H9 (cell line): ENCODE measurements at regions not wholly inside any gene's neighbourhood (a gene's known extent, or its start where the extent isn't known, plus 50 kb on each side); places are given as distances from the start of the nearest gene placed in this dataset.

Experiments
- DNase-seq: peaks from one replicate; pipeline ENCODE4 v3.0.0-alpha.2; 2017
- H2AFZ ChIP-seq: one replicate; pipeline ENCODE4 v1.6.1; 2013; ENCODE audit warnings: mild to moderate bottlenecking, low read length, control low read depth, moderate library complexity
- H2AK5ac ChIP-seq: 2 replicates; pipeline ENCODE4 v1.6.1; 2013; ENCODE audit warnings: low read length, control low read depth, mixed read lengths; ENCODE audit not compliant: insufficient read length
- H2BK120ac ChIP-seq: one replicate; pipeline ENCODE4 v1.6.1; 2013; ENCODE audit warnings: low read depth, mild to moderate bottlenecking, low read length, control low read depth, inconsistent platforms; ENCODE audit not compliant: poor library complexity, severe bottlenecking
- H2BK12ac ChIP-seq: 2 replicates; pipeline ENCODE4 v1.6.1; 2013; ENCODE audit warnings: low read length, control low read depth, mixed read lengths, low read depth; ENCODE audit not compliant: insufficient read length
- H2BK15ac ChIP-seq: 2 replicates; pipeline ENCODE4 v1.6.1; 2013; ENCODE audit warnings: low read depth, low read length, control low read depth
- H2BK20ac ChIP-seq: one replicate; pipeline ENCODE4 v1.6.1; 2013; ENCODE audit warnings: low read depth, mild to moderate bottlenecking, low read length, control low read depth, inconsistent platforms; ENCODE audit not compliant: poor library complexity, severe bottlenecking
- H2BK5ac ChIP-seq: 2 replicates; pipeline ENCODE4 v1.6.1; 2013; ENCODE audit warnings: low read length, control low read depth, mixed read lengths; ENCODE audit not compliant: insufficient read length
- H3K14ac ChIP-seq: 2 replicates; pipeline ENCODE4 v1.6.1; 2013; ENCODE audit warnings: low read length, control low read depth; ENCODE audit not compliant: insufficient read depth
- H3K18ac ChIP-seq: 2 replicates; pipeline ENCODE4 v1.6.1; 2013; ENCODE audit warnings: low read depth, mild to moderate bottlenecking, mixed read lengths, low read length, control low read depth; ENCODE audit not compliant: insufficient read length
- H3K23ac ChIP-seq: 2 replicates; pipeline ENCODE4 v1.6.1; 2013; ENCODE audit warnings: low read length, control low read depth, mixed read lengths, low read depth; ENCODE audit not compliant: insufficient read length
- H3K23me2 ChIP-seq: 2 replicates; pipeline ENCODE4 v1.6.1; 2013; ENCODE audit warnings: low read depth, mild to moderate bottlenecking, mixed read lengths, low read length, control low read depth; ENCODE audit not compliant: insufficient read length, poor library complexity, severe bottlenecking
- H3K27ac ChIP-seq: 2 replicates; pipeline ENCODE4 v1.5.1; 2013; ENCODE audit warnings: low read length, control low read depth, mixed read lengths, low read depth; ENCODE audit not compliant: insufficient read length
- H3K27me3 ChIP-seq: 2 replicates; pipeline ENCODE4 v1.6.1; 2013; ENCODE audit warnings: low read length, control low read depth, inconsistent platforms; ENCODE audit not compliant: insufficient read depth
- H3K4ac ChIP-seq: 2 replicates; pipeline ENCODE4 v1.6.1; 2013; ENCODE audit warnings: low read depth, mild to moderate bottlenecking, control low read depth, inconsistent platforms, low read length, moderate library complexity
- H3K4me1 ChIP-seq: 2 replicates; pipeline ENCODE4 v1.6.1; 2013; ENCODE audit warnings: low read length, control low read depth, inconsistent platforms; ENCODE audit not compliant: insufficient read depth
- H3K4me2 ChIP-seq: 2 replicates; pipeline ENCODE4 v1.6.1; 2013; ENCODE audit warnings: low read length, control low read depth, mixed read lengths; ENCODE audit not compliant: insufficient read length, insufficient read depth
- H3K56ac ChIP-seq: 2 replicates; pipeline ENCODE4 v1.6.1; 2013; ENCODE audit warnings: low read depth, mild to moderate bottlenecking, mixed read lengths, low read length, control low read depth; ENCODE audit not compliant: insufficient read length
- H3K79me1 ChIP-seq: 2 replicates; pipeline ENCODE4 v1.6.1; 2013; ENCODE audit warnings: low read depth, mild to moderate bottlenecking, moderate library complexity, low read length, control low read depth, inconsistent platforms; ENCODE audit not compliant: insufficient read depth, poor library complexity, severe bottlenecking
- H3K79me2 ChIP-seq: 2 replicates; pipeline ENCODE4 v1.6.1; 2013; ENCODE audit warnings: low read length, control low read depth, inconsistent platforms; ENCODE audit not compliant: insufficient read depth
- H3K9ac ChIP-seq: 2 replicates; pipeline ENCODE4 v1.6.1; 2013; ENCODE audit warnings: low read length, control low read depth, mixed read lengths; ENCODE audit not compliant: insufficient read length; ENCODE audit errors: extremely low read depth
- H3K9me3 ChIP-seq: one replicate; pipeline ENCODE4 v1.6.1; 2013; ENCODE audit warnings: low read depth, low read length, inconsistent platforms; ENCODE audit not compliant: control insufficient read depth
- H3T11ph ChIP-seq: one replicate; pipeline ENCODE4 v1.6.1; 2013; ENCODE audit warnings: mild to moderate bottlenecking, low read length, control low read depth, inconsistent platforms
- H4K20me1 ChIP-seq: one replicate; pipeline ENCODE4 v1.6.1; 2013; ENCODE audit not compliant: control insufficient read depth, insufficient read length, insufficient read depth
- H4K5ac ChIP-seq: 2 replicates; pipeline ENCODE4 v1.6.1; 2013; ENCODE audit warnings: low read depth, mild to moderate bottlenecking, mixed read lengths, low read length, control low read depth; ENCODE audit not compliant: insufficient read length
- H4K8ac ChIP-seq: replicated peaks from 2 replicates; pipeline ENCODE4 v1.6.1; 2013; ENCODE audit warnings: low read length, control low read depth, mixed read lengths, low read depth; ENCODE audit not compliant: insufficient read length
- H4K91ac ChIP-seq: 2 replicates; pipeline ENCODE4 v1.6.1; 2013; ENCODE audit warnings: low read depth, mild to moderate bottlenecking, moderate library complexity, mixed read lengths, low read length, control low read depth; ENCODE audit not compliant: insufficient read length
- H3K27ac Mint-ChIP-seq, 3 experiments: 2 replicates in 2 of 3; 3 replicates in 1 of 3; pipeline ENCODE4 v1.8.0; 2020 to 2021; ENCODE audit warnings: mixed read lengths in 3 of 3, mild to moderate bottlenecking in 1 of 3, moderate library complexity in 1 of 3
- H3K27me3 Mint-ChIP-seq: 2 replicates; pipeline ENCODE4 v1.8.0; 2021; ENCODE audit warnings: low read depth, mild to moderate bottlenecking, moderate library complexity, mixed read lengths
- H3K36me3 Mint-ChIP-seq, 3 experiments: 2 replicates in 2 of 3; 3 replicates in 1 of 3; pipeline ENCODE4 v1.8.0; 2020 to 2021; ENCODE audit warnings: low read depth in 3 of 3, mixed read lengths in 3 of 3; ENCODE audit not compliant: insufficient read depth in 1 of 3
- H3K4me1 Mint-ChIP-seq, 2 experiments: 2 replicates each; pipeline ENCODE4 v1.8.0; 2020; ENCODE audit warnings: mixed read lengths in 2 of 2
- H3K4me3 Mint-ChIP-seq, 2 experiments: 2 replicates in 1 of 2; 3 replicates in 1 of 2; pipeline ENCODE4 v1.8.0; 2020 to 2021; ENCODE audit warnings: mild to moderate bottlenecking in 2 of 2, mixed read lengths in 2 of 2, moderate library complexity in 1 of 2
- H3K9me3 Mint-ChIP-seq, 2 experiments: 2 replicates in 1 of 2; 3 replicates in 1 of 2; pipeline ENCODE4 v1.8.0; 2020; ENCODE audit warnings: mild to moderate bottlenecking in 2 of 2, mixed read lengths in 2 of 2, moderate library complexity in 1 of 2
- CTCF ChIP-seq: fragments of 200-600 bp; sonication (generic); conservative IDR thresholded peaks from 3 replicates; pipeline ENCODE4 v1.8.0; 2021; ENCODE audit warnings: antibody characterized with exemption, mild to moderate bottlenecking
- WGBS: extraction: QIAGEN DNeasy Blood & Tissue Kit; methylation state at CpG from one replicate; pipeline ENCODE4 v1.1.7; 2013; ENCODE audit warnings: missing lambda C conversion rate, low lambda C conversion rate, mixed read lengths; ENCODE audit not compliant: insufficient read length; ENCODE audit errors: extremely low coverage; 5-methylcytosine and 5-hydroxymethylcytosine counted together

DNA sequence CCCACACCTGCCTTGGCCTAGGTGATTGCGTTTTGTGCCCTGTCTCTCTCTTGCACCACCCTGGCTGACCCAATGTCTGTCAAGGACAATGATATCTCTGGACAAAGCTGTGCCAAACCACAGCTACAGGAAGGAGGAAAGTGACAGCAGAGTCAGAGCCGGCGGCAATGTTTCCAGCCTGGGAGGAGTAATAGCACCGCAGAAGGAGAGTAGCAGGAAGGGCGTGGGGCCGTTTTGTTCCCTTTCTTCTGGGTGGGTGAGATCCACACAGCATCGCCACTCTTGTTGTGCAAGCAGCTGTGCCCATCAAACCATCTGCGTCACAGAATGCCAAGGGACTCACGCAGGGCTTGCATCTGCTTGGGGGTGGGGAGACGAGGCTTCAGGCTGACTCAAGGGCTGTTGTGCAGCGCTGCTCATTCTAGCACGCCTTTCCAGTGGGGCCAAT is 341.6 kb upstream of the AUTS2 start:
- no peak for DNase-seq
- Histone ChIP-seq H3K4me1 (no peaks in the 10 kb centered on the region), H2AK5ac (no peak overlapping the region), H4K8ac (no peak overlapping the region), H4K5ac (no peak overlapping the region), H2BK12ac (no peak overlapping the region), H3K9ac (no peak overlapping the region), H3K23me2 (no peaks in the 10 kb centered on the region), H2BK5ac (no peak overlapping the region), H3K4ac (no peak overlapping the region), H4K91ac (no peak overlapping the region), H3K23ac (no peak overlapping the region), H3K18ac (no peak overlapping the region), H2BK15ac (no peak overlapping the region), H3K79me1 (no peaks in the 10 kb centered on the region), H3K14ac (no peak overlapping the region), H3K27me3 (no peaks in the 10 kb centered on the region), H4K20me1 (no peaks in the 10 kb centered on the region), H3K9me3 (no peaks in the 10 kb centered on the region), H3T11ph (no peak overlapping the region), H2BK20ac (no peak overlapping the region), H3K56ac (no peak overlapping the region), H3K79me2 (no peaks in the 10 kb centered on the region), H2BK120ac (no peak overlapping the region), H3K4me2 (no peak overlapping the region), H2AFZ (no peak overlapping the region), H3K27ac (no peak overlapping the region)
- Mint-ChIP-seq H3K9me3 (peaks cover 0 to 8% of the 10 kb centered on the region in 2 experiments; a peak in 3 of 5 replicates), H3K4me3 (no peak overlapping the region), H3K36me3 (no peaks in the 10 kb centered on the region; a peak in 1 of 7 replicates), H3K4me1 (peaks cover 0 to 8% of the 10 kb centered on the region in 2 experiments; a peak in 2 of 4 replicates), H3K27ac (no peak overlapping the region), H3K27me3 (peaks cover 85% of the 10 kb centered on the region)
- WGBS, result no CpG with 5 or more reads among the region's 12 CpGs
- TF ChIP-seq CTCF, result no peak
